ENCODE measurements at regions not wholly inside any gene's neighbourhood (a gene's known extent, or its start where the extent isn't known, plus 50 kb on each side); places are given as distances from the start of the nearest gene placed in this dataset.

- TF ChIP-seq CTCF (IDR thresholded peaks at IDR 0.05; ENCODE audit: unreplicated experiment): no peak
- no peak for DNase-seq (ENCODE audit: low spot score in 2 of 2, unreplicated experiment in 2 of 2)
- Mint-ChIP-seq H3K9me3 (peaks cover 22% of the 10 kb centered on the region), H3K4me3 (no peak overlapping the region), H3K27me3 (ENCODE audit: low read depth) (peaks cover under 1% of the 10 kb centered on the region), H3K36me3 (no peaks in the 10 kb centered on the region), H3K4me1 (no peaks in the 10 kb centered on the region), H3K27ac (no peak overlapping the region)
Observed at GRCh38 chr12:127861406-127861805, 405.6 kb upstream of the TMEM132C start.

GRCh38 chr12:127873306-127873705 lies 393.7 kb upstream of the TMEM132C start:
- H3K4me3 Mint-ChIP-seq: no peak overlapping the region
- no peak for TF ChIP-seq CTCF (IDR thresholded peaks at IDR 0.05; ENCODE audit: unreplicated experiment)
- DNase-seq (ENCODE audit: low spot score in 2 of 2, unreplicated experiment in 2 of 2): no peak
- no peaks in the 10 kb centered on the region for H3K4me1 Mint-ChIP-seq
- no peak overlapping the region for H3K27ac Mint-ChIP-seq
- H3K9me3 Mint-ChIP-seq: peaks cover 1% of the 10 kb centered on the region
- H3K27me3 Mint-ChIP-seq (ENCODE audit: low read depth): no peaks in the 10 kb centered on the region
- no peaks in the 10 kb centered on the region for H3K36me3 Mint-ChIP-seq

- DNase-seq (ENCODE audit: low spot score in 2 of 2, unreplicated experiment in 2 of 2): no peak
- H3K9me3 Mint-ChIP-seq: no peaks in the 10 kb centered on the region
Observed at GRCh38 chr12:127881371-127882140, 385.4 kb upstream of the TMEM132C start.

GRCh38 chr12:127883013-127883412 lies 384.0 kb upstream of the TMEM132C start:
- no peaks in the 10 kb centered on the region for H3K9me3 Mint-ChIP-seq
- H3K4me3 Mint-ChIP-seq: no peak overlapping the region
- H3K27me3 Mint-ChIP-seq (ENCODE audit: low read depth): no peaks in the 10 kb centered on the region
- TF ChIP-seq CTCF (IDR thresholded peaks at IDR 0.05; ENCODE audit: unreplicated experiment): no peak
- H3K36me3 Mint-ChIP-seq: no peaks in the 10 kb centered on the region
- no peaks in the 10 kb centered on the region for H3K4me1 Mint-ChIP-seq
- no peak overlapping the region for H3K27ac Mint-ChIP-seq
- no peak for DNase-seq (ENCODE audit: low spot score in 2 of 2, unreplicated experiment in 2 of 2)

More at GRCh38 chr12:127881371-127882140, 385.4 kb upstream of the TMEM132C start:
- no peaks in the 10 kb centered on the region for H3K27me3 Mint-ChIP-seq (ENCODE audit: low read depth)
- no peaks in the 10 kb centered on the region for H3K36me3 Mint-ChIP-seq
- TF ChIP-seq CTCF (IDR thresholded peaks at IDR 0.05; ENCODE audit: unreplicated experiment): no peak
- H3K4me3 Mint-ChIP-seq: no peak overlapping the region
- no peaks in the 10 kb centered on the region for H3K4me1 Mint-ChIP-seq
- H3K27ac Mint-ChIP-seq: no peak overlapping the region

- H3K27me3 Mint-ChIP-seq (ENCODE audit: low read depth): no peaks in the 10 kb centered on the region
- no peak for DNase-seq (ENCODE audit: low spot score in 2 of 2, unreplicated experiment in 2 of 2)
- H3K4me3 Mint-ChIP-seq: no peak overlapping the region
- no peak for TF ChIP-seq CTCF (IDR thresholded peaks at IDR 0.05; ENCODE audit: unreplicated experiment)
- no peaks in the 10 kb centered on the region for H3K4me1 Mint-ChIP-seq
- H3K9me3 Mint-ChIP-seq: no peaks in the 10 kb centered on the region
- H3K36me3 Mint-ChIP-seq: no peaks in the 10 kb centered on the region
- H3K27ac Mint-ChIP-seq: no peak overlapping the region
Observed at GRCh38 chr12:127885954-127886750, 380.8 kb upstream of the TMEM132C start.

All from mesothelial cell of epicardium (in vitro differentiated cells).